Hematopoietic multipotent progenitor cell treated with erythropoietin and hydrocortisone succinate and interleukin-3 and kit ligand, for 4 days (in vitro differentiated cells): ENCODE measurements at regions not wholly inside any gene's neighbourhood (a gene's known extent, or its start where the extent isn't known, plus 50 kb on each side); places are given as distances from the start of the nearest gene placed in this dataset.
"Not testable (repeated sequence)": the region's sequence is repeated elsewhere in the genome, so short reads cannot be mapped to it uniquely, and the experiment has no call there.

Experiments used
- DNase-seq: peaks from one replicate; pipeline ENCODE4 v3.0.0-alpha.2; 2015

DNA sequence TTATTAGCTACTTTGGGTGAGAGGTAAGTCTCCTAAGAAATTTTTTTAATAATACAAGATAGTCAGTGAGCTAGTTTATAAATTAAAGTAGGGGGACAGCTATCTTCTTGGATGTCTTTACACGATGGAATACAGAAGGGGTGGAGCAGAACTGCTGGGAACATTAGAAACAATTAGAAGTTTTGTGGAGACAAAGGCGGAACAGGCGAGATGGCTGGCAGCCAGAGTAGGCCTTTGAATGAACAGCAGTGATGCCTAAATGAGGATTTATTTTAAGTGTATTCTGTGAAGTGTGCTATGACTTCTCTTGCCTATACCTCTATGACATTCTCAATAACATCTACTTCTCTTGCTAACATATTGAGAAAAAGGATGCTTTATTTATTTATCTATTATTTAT lies 1345.3 kb upstream of the SEL1L start:
- DNase-seq, result no peak

DNA sequence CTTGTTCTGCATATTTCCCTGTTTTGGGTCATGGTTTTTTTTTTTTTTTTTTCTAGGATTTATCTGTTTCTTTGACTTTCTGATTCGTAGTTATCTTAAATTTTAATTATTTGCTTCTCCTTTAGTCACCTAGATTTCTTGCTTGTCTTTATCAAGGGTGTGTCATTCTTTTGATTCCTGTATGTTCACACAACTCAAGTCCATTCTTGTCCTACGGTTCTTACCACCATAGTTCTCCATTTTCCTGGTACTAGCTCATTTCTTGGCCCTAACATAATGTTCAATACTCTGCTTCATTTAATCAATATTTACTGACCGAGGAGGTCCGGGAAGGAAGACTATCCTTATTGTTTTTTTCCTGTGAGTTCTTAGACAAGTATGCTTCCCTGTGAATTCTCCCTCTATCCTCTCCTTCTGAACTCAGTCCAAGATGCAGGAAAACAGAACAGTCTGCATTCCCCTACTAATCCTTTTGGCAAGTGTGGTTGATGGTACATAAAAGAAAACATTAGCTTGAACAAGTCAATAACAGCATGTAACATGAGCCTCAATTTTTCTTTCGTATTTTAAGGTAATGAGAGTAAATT lies 1346.4 kb upstream of the SEL1L start:
- DNase-seq, result no peak

DNA sequence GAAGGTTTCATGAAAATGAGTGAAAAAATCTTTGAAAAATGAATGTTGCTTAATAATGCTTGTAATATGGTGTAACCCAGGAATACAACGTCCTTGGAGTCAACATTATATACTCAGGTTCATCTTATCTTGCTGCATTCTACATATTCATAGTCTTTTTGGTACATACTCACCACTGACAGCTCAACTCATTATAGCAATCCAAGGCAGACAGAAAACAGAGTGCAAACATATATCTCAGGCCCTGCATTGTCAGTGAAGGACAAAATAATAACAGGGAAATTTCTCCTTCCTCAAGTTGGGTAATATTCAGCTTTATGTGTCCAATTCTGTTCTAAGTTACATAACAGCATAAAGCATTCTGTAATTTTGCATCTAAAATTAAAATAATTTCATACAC lies 1353.0 kb upstream of the SEL1L start:
- DNase-seq, result no peak

DNA sequence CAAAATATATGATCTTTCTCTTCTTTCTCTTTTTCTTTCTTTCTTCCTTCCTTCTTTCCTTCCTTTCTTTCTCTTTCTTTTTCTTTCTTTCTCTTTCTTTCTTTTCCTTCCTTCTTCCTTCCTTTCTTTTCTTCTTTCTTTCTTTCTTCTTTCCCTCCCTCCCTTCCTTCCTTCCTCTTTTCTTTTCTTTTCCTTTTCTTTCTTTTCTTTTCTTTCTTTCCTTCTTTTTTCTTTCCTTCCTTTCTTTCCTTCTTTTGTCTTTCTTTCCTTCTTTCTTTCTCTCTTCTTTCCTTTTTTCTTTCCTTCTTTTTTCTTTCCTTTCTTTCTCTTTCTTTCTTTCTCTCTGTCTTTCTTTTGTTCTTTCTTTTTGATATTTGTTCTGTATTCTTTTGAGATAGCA lies 1356.0 kb upstream of the SEL1L start:
- DNase-seq, result no peak

DNA sequence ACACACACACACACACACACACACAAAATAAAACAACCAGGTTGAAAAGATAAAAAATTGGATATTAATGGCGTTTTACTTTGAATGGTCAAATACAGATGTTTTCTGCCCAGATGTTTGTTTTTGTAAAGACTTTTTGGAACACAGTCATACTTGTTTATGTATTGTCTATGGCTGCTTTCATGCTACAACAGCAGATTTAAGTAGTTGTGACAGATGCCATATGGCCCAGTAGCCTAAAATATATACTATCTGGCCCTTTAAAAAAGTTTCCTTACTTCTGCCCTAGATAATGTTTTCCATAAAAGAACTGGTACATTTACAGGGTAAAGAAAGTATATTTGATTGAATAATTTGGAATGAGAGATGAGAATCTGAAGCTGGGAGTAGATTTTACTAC lies 1362.8 kb upstream of the SEL1L start:
- DNase-seq, result no peak

DNA sequence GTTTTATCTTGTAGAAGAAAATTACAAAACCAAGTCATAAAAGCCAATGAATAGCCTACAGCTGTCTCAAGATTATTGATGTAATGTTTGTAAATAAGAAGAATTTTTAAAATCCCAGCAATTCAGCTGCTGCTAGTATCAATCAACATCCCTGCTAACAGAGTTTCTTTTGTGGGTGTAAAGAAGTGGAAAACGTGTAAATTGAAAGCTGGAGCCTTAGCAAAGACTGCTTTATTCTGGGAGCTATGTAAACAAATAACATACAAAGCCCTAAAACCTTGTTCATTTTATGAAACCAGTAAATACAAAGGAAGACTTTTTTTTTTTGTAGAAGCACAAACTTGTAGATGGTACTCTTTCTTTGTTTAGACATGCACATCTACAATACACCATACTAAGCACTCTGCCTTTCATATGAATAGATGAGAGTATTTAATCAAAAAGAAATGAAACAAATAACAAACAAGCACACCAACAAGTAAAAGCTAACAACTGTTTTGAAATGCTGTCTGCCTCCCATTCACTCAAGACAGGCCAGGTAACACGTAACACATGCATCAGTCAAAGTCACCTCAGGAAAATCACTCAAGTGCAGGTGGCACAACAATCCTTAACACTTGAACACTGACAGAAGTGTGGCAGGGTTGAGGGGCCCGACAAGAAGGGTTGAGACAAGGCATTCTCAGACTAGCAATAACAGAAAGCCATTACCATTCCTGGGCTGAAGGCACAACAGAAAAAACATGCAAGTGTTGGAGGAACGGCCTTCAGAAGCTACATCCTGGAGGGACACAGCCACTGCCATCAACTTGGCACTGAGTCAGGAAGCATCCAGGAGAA lies 1364.0 kb upstream of the SEL1L start:
- DNase-seq, result no peak

DNA sequence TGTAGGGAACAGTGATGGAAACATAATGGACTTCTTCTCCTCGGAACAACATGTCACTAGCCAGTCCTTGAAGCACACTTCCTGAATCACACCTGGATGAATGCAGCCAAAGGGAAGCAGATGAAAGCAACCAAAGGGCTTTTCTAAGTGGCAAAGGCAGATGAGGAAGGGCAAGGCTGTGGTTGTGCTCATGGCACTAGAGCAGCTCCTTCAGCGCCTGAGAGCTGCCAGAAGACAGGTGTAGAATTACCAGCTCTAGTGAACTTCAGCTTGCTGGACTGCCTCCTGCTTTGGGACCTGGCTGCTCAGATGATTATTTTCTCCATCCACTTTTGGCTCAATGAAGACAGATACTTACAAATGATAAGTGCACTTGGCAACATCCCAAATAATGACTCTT lies 1372.1 kb upstream of the SEL1L start:
- no peak for DNase-seq

DNA sequence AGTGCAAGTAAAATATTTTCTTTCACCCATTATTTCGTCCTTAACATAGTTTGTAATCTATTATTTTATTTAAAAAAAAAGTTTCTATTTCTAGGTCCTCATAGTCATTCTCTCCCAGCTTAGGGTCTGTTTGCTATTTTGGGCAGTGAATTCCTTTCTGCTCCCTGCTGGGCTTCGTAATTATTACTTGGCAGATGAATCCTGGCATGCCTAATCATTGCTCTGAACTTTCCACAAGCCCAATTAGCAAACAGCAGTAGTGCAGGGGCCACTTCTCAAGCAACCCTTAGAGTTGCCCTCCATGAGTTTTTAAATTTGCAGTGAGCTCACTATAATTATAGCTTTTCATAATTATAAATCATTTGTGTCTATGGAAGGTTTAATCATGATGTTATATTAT lies 1378.3 kb upstream of the SEL1L start:
- no peak for DNase-seq

DNA sequence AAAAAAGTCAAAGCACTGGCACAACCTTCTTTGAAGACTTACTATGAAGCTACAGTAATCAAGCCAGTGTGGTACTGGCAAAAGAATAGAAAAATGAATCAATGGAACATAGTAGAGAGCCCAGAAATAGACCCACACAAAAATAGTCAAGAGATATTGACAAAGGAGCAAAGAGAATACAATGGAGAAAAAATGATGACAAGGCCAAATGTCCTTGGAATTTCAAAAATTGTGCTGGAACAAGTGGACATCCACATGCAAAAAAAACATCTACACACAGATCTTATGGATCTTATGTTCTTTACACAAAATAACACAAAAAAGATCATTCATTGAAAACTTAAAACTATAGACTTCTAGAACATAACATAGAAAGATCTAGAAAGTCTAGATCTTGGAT lies 1379.7 kb upstream of the SEL1L start:
- DNase-seq, result no peak

DNA sequence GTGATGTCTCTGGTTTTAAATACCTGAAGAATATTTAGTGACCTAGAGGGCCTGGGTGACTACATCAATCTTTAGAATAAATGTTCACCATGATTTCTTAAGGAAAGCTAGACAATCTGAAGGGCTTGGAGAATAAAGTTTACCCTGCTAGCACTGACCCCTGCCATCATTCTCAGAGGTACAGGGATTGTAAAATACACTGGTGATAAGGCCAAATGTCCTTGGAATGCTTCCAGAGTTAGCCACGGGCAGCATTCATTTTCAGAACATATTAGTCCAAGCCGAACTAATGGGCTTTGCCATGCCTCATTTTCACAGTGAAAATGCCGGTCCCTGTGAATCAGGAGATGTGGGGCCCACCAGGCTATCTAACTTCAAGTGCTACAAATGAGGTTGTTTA lies 1381.7 kb upstream of the SEL1L start:
- DNase-seq, result no peak

DNA sequence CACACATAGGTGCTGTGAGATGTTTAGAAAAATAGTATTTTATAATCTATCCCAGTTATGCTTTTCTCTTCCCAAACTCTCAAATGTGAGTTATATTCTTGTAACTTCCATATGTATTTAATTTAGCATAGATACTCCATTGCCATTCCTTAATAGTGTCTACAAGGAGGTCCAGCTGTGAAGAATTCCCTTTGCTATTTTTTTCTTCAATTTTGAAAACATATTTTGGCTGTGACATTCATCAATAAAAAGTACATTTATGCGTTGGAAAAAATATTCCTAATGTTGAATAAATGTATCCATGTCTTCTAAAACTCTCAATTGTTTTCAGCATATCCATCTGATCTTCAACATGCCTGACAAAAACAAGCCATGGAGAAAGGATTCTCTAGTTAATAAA lies 1402.0 kb upstream of the SEL1L start:
- DNase-seq, result no peak

DNA sequence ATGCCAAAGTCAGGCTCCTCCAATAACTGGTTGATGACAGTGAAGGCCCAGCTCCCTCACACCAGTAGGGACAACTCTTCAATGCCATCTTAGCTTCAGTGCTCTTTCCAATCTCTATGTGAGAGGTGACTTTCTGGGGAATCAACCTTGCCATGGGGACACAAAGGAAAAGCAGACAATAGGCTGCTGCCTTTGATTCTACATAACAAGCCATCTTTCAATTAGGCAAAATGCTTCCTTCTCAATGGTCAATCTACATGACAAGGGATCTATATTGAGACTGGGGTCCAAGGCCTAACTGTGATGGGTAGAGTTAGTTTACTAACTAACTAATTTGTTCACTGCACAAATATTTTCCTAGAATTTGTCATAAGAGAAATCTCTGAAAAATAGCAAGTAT lies 1417.5 kb upstream of the SEL1L start:
- DNase-seq, result no peak

DNA sequence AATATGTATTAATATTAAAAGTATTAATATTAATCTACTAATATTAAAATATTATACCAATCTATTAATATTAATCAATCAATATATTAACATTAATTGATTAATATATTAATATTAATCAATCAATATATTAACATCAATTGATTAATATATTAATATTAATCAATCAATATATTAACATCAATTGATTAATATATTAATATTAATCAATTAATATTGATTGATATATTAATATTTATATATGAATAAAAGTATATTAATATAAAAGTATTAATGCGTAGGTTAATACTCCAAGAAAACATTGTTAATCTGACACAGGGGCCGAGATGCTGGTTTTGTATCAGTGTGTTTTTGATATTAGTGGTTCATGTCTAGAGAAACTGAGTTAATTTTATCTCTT lies 1430.1 kb upstream of the SEL1L start:
- no peak for DNase-seq

DNA sequence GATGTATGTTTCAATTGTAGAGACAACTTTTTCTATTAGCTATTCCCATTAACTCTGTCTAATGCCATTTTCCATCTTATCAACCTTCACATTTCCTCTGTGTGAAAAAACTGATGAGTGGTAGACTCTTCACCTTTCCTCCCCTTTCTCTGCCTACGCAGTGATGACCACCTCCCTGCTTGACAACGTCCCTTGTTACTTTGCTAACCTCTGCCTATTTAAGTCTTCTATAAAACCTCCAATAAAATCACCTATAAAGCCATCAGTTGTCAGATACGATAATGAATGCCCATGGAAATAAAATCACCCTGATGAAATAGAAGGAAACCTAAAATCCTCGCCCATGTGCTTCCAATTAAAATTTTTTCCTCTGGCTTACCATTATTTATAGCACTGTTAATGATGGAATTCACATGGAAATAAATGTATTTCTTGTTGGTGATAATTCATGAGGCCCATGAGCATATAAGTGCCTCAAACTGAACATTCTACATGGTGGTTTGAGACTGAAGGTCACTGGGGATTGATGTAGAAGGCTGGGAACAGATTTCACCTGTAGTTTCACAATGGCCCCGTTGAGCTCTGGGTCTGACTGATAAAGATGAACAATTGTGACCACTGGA lies 1454.0 kb upstream of the SEL1L start:
- no peak for DNase-seq

DNA sequence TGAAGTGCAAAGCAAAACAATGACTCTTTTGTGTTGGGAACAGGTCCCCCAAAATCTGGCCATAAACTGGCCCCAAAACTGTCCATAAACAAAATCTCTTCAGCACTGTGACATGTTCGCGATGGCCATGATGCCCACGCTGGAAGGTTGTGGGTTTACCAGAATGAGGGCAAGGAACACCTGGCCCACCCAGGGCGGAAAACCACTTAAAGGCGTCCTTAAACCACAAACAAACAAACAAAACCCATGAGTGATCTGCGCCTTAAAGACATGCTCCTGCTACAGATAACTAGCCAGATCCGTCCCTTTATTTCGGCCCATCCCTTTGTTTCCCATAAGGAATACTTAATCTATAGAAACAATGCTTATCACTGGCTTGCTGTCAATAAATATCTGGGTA lies 1460.9 kb upstream of the SEL1L start:
- DNase-seq, result not testable (repeated sequence)

DNA sequence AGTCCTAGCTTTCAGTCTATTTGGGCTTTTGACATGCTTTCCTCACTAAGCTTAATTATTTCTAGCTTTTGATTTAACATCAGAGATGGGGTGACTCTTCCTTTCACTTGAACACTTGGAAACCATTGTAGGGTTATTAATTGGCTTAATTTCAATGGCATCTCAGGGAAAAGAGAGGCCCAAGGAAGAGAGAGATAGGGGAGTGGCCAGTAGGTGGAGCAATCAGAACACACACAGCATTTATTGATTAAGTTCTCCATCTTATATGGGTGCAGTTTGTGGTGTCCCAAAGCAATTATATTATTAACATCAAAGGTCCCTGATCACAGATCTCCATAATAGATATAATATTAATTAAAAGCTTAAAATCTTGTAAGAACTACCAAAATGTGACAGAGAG lies 1466.1 kb upstream of the SEL1L start:
- DNase-seq, result peak; percentile 25

DNA sequence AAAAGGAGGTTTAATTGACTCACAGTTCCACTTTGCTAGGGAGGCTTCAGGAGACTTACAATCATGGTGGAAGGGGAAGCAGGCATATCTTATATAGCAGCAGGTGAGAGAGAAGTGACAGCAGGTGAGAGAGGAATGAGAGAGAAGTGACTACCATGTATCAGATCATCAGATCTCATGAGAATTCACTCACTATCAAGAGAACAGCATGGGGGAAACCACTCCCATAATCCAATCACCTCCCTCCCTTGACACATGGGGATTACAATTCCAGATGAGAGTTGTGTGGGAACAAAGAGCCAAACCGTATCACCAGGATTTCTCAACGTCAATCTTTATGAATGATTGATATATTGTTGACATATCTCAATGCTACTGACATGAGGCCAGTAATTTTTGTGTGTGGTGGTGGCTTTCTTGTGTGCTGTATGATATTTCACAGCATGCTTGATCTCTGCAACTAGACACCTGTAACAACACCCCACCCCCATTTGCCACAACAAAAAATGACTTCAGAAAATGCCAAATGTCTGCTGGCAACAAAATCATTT lies 1470.9 kb upstream of the SEL1L start:
- DNase-seq, result no peak

DNA sequence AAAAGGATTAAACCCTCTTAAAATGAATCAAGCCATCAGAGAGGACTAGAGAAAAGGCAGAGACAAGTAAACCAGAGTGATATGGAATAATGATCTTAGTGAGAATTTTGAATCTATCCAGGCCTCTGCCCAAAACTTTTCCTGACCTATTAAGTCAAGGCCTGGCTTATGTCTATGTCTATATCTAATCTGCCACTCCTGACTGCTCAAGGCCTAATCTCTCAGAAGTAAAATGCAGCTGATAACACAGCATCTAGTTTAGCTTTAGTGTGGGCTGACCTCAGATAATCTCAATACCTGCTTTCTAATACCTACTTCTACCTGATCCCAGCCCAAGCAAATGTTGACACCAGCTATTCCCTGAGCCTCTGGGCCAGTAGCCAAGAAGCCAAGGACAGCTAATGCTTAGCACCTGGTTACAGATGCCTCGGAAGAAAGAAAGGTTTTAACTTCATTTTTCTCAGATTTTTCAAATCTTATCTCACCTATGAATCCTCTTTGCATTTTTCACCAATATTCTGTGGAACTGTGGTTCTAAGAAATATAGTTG lies 1472.5 kb upstream of the SEL1L start:
- no peak for DNase-seq

DNA sequence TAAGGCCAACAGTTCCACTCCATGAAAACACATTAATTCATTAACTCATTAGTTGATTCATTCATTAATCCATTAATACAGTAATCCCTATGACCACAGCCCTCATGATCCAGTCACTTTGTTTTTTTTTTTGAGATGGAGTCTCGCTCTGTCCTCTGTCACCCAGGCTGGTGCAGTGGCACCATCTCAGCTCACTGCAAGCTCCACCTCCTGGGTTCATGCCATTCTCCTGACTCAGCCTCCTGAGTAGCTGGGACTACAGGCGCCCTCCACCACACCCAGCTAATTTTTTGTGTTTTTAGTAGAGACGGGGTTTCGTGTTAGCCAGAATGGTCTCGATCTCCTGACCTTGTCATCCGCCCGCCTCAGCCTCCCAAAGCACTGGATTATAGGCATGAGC lies 1473.4 kb upstream of the SEL1L start:
- DNase-seq, result not testable (repeated sequence)

DNA sequence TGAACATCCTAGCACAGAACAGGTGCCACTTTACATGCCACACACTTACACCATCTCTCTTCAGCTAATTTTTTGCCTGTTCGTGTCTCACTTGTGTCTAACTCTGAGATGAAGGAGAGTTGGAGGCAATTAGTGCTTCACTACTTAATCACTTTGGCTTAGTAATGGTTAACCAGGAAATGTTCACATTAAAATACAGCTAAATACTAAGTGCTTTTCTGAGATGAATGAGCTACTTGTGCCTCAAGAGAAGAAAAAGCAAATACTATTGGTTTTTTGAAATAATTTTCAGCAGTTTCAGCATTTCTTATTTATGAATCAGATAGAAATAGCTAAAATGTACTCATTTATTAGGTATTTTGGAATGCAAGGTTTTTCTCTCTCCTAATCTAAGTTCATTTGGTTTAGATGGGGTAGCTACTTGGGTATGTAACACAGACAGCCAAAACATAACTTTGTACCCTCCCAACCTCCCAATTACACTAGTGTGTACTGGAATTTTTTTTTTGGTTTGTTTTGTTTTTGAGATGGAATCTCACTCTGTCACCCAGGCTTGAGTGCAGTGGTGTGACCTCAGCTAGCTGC lies 1474.1 kb upstream of the SEL1L start:
- DNase-seq, result no peak

DNA sequence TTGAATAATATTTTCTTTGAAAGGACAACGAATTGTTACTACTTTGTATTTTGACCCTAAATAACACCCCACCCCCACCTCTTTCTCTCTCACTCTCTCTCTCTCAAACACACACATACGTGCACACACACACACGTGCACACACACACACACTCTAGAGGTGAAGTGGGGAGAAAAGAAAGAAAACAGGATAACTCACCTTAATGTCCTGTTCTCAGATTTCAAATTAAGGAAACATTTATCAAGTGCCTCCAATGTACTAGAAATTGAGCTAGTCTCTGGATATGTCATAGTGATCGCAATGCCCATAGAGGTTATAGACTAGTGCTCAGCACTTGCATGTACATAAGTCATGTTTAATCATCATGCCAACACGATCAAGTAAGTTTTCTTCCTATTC lies 1483.6 kb upstream of the SEL1L start:
- DNase-seq, result no peak

DNA sequence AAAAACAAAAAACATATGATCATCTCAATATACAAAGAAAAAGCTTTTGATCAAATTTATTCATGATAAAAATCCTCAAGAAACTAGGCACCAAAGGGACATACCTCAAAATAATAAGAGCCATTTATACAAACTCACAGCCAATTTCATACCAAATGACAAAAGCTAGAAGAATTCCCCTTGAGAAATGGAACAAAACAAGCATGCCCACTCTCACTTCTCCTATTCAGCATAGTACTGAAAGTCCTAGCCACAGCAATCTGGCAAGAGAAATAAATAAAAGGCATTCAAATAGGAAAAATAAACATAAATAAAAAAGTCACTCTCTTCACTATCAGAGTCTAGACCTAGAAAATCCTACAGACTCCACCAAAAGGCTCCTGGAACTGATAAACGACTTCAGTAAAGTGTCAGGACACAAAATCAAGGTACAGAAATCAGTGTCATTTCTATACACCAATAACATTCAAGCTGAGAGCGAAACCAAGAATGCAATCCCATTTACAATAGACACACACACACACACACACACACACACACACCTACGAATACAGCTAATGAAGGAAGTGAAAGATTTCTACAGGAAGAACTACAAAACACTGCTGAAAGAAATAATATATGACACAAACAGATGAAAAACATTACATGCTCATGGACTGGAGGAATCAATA lies 1486.2 kb upstream of the SEL1L start:
- no peak for DNase-seq

DNA sequence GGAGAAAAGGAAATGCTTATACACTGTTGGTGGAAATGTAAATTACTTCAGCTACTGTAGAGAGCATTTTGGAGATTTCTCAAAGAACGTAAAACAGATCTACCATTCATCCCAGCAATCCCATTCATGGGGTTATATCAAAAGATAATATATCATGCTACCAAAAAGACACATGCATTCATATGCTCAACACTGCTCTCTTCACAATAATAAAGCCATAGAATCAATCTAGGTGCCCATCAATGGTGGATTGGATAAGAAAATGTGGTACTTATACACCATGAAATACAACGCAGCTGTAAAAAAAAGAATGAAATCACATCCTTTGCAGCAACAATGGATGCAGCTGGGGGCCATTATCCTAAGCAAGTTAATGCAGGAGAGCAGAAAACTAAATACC lies 1487.7 kb upstream of the SEL1L start:
- DNase-seq, result no peak
